Tongue (tissue), 1 donor: ENCODE measurements at regions not wholly inside any gene's neighbourhood (a gene's known extent, or its start where the extent isn't known, plus 50 kb on each side); places are given as distances from the start of the nearest gene placed in this dataset.

Source experiments
- DNase-seq: peaks from one replicate; pipeline ENCODE4 v3.0.0-alpha.2; 2015

GRCh38 chr6:23424584-23424983 lies 701.4 kb upstream of the NRSN1 start:
- no peak for DNase-seq

GRCh38 chr6:23435126-23435525 lies 690.9 kb upstream of the NRSN1 start:
- no peak for DNase-seq

GRCh38 chr6:23435798-23436197 lies 690.2 kb upstream of the NRSN1 start:
- no peak for DNase-seq

GRCh38 chr6:23441808-23442461 lies 684.1 kb upstream of the NRSN1 start:
- peak; percentile 17 for DNase-seq

GRCh38 chr6:23445157-23445710 lies 680.8 kb upstream of the NRSN1 start:
- peak; percentile 62 for DNase-seq

DNA sequence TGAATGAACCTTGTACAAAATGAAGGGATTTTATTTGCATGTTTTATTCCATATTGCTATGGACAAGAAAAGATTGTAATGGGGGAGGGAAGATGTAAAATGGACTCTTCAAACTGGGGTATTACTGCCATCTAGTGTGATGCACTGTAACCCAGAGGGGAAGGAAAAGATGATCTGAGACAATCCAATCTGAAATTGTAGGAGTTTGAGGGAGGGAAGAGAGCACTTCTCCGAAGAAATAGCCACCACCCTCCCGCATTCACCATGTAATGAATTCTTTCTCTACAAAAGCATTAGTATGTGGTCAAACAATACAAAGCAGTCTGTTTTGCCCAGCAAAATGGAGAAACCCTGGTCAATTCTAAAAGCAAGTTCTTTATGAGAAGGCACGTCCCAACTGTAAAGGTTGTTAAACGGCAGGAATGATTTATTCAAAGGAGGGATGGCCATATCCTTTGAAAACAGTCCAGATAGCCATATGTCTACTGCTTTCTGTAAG lies 679.5 kb upstream of the NRSN1 start:
- DNase-seq, result peak; percentile 87

- no peak for DNase-seq
Measured at GRCh38 chr6:23447731-23448130, 678.3 kb upstream of the NRSN1 start.

DNA sequence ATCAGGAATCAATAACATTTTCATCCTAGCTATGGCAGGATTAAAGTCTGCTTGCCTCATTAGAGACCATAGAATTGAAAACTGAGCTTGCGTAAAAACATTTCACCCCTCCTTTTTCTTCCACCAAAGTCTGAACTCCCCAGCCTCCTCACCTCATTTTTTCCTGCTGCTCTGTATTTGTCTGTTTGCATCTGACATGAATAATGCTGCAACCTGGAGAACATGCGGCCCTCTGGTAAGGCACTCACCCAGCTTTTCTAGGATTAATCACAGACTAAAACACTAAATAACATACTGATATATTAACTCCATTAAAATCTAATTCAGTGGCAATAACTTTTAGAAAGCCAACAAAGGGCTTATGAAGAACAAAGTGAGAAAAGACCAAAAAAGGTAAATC lies 677.7 kb upstream of the NRSN1 start:
- DNase-seq, result no peak

- DNase-seq, result peak; percentile 79
Measured at GRCh38 chr6:23454080-23454976, 671.7 kb upstream of the NRSN1 start.

- no peak for DNase-seq
Measured at GRCh38 chr6:23455754-23456153, 670.3 kb upstream of the NRSN1 start.

GRCh38 chr6:23456396-23456795 lies 669.6 kb upstream of the NRSN1 start:
- no peak for DNase-seq

GRCh38 chr6:23457321-23457720 lies 668.7 kb upstream of the NRSN1 start:
- no peak for DNase-seq

GRCh38 chr6:23465912-23466311 lies 660.1 kb upstream of the NRSN1 start:
- no peak for DNase-seq

DNA sequence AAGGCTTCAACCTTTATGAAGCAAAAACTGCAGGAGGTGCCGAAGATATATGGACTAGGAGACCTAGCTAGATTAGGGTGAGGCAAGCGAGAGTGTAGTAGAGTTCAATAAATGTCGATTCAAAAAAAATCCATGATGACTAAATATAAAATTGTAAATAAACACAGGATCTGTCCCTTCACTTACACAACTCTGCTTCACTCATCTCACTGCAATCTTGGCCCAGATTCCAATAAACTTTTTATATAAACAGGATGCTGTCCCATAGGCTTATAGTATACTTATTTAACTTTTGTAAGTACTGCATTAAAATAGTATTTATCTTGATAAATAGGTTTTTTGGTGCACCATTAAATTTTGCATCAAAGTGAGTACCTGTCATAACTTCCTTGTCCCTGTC lies 648.4 kb upstream of the NRSN1 start:
- DNase-seq, result no peak

GRCh38 chr6:23478312-23478711 lies 647.7 kb upstream of the NRSN1 start:
- no peak for DNase-seq

DNA sequence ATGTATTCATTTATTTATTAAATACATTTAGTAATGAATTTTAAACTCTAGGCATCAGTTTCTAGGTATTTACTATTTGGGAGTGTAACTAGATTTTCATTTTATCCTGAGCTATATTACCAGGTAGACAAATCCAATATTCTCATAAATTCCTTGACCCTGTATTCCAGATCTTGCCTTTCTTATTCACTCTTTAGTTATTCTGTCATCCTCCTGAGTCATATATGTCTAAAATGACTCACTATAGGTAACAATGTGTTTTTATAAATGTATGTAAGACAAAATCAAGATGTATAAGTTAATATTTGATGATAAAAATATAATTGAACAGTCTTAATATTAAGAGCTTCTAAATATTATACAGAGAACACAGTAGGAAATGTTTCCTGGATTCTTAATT lies 642.1 kb upstream of the NRSN1 start:
- DNase-seq, result no peak

DNA sequence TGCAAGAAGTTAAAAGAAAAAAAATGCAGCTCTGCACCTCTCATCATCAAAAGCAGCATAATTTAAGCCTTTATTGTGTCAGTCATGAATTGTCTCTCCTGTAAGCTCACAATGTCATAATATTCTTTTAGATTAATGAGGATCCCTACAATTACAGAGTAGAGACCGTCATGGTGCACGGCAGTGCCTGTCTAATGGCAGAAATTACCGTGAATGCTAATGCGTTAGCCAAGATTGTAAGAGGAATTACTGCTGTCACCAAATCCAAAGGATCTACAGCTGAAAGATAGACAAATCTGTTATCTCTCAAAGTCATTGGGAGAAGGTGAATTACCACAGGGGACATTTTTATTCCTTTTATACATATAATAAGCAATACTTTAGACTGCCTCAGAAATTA lies 631.6 kb upstream of the NRSN1 start:
- peak; percentile 18 for DNase-seq

GRCh38 chr6:23498013-23498412 lies 628.0 kb upstream of the NRSN1 start:
- no peak for DNase-seq

- no peak for DNase-seq
Measured at GRCh38 chr6:23499549-23499948, 626.5 kb upstream of the NRSN1 start.

DNA sequence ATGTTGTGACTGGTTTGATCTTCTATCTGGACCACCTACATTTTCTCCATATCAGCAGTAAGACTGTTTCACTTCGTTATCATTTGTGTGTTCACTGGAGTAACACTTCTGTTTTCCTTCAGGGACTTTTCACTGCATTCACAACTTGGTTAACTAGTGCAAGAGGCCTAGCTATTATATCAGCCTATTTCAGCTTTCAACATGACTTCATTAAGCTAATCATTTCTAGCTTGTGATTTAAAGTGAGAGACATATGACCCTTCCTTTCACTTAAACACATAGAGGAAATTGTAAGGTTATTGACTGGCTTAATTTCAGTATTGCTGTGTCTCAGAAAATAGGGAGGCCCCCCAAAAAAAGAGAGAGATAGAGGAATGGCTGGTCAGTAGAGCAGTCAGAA lies 622.8 kb upstream of the NRSN1 start:
- no peak for DNase-seq

DNA sequence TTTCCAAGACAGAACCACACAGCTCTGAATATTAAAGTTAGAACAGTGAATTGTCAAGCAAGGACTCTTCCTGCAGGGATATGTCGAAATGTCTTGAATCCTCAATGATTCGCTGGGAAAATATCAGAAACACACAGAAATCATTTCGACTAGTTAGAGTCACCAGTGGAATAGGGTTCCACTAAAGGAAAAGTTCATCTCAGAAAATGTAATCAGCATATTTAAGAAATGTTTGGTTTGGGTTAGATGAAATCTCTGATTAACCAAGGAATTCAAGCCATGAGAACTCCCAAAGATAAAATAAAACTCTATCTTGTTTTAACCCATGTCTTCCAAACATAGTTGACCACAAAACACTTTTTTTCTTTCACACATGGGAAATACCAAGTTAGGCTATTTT lies 621.0 kb upstream of the NRSN1 start:
- DNase-seq, result no peak

DNA sequence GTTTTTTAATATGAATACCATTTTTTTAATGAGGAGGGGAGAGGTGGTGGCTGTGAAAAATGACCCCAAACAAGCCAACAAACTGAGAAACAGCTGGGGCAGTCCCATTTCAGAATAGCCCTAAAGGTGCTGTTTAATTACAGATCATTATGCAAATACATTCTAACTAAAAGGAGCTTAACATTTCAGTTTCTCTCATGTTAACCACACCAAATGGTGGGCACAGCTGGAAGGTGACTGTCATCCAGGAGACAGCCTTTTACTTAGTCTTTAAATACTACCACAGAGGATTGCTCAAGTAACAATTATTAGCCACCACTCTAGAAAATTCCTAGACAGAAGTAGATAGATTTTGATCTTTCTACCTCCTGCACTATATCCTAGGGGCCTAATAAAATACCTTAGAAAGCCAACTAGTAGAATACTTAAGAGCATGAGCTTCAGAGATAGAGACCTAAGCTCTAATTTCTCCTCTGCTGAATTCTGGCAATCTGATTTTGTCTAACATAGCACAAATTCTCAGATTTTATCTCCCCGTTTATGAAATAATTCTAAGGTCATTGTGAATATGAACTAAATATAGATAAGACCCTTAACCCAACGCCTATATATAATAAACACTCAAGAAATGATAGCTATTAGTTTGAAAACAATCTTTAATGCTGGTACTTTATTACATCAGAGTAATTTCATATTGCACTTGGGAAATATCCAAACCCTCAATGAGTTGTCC lies 615.1 kb upstream of the NRSN1 start:
- no peak for DNase-seq

- no peak for DNase-seq
Measured at GRCh38 chr6:23511817-23512216, 614.2 kb upstream of the NRSN1 start.
